SH-SY5Y (cell line): ENCODE measurements at regions not wholly inside any gene's neighbourhood (a gene's known extent, or its start where the extent isn't known, plus 50 kb on each side); places are given as distances from the start of the nearest gene placed in this dataset.

ENCODE experiments used
- GATA2 ChIP-seq: IDR thresholded peaks from 2 replicates; pipeline ENCODE4 v1.6.1; 2011; ENCODE audit warnings: mild to moderate bottlenecking, low read depth, low read length
- GATA3 ChIP-seq: IDR thresholded peaks from 2 replicates; pipeline ENCODE4 v1.6.1; 2011; ENCODE audit warnings: low read depth, mild to moderate bottlenecking, low read length, moderate library complexity

- TF ChIP-seq GATA3 (no peak), GATA2 (no peak)
These were observed 485.0 kb upstream of the MGMT start for GRCh38 chr10:128981881-128982615.
